B cell (primary cell): ENCODE measurements at regions not wholly inside any gene's neighbourhood (a gene's known extent, or its start where the extent isn't known, plus 50 kb on each side); places are given as distances from the start of the nearest gene placed in this dataset.

Source experiments
- ATAC-seq: fragments of 200-7000 bp; cut with Tn5 transposase; one replicate; pipeline ENCODE4 v1.10.0; 2021; ENCODE audit warnings: low read depth, mild to moderate bottlenecking, moderate number of reproducible peaks, moderate library complexity
- CTCF ChIA-PET: fragments of 350-600 bp; sonication (Branson Sonifier 250); formaldehyde crosslinking; loops from one replicate; lab custom pipeline; 2021; ENCODE audit warnings: antibody characterized with exemption, inconsistent platforms; lab: Charles Lee
- POLR2A ChIA-PET: fragments of 350-600 bp; sonication (Branson Sonifier 250); formaldehyde crosslinking; loops from one replicate; lab custom pipeline; 2021; ENCODE audit warnings: antibody characterized with exemption; lab: Charles Lee
- DNase-seq: peaks from one replicate; pipeline ENCODE4 v3.0.0; 2013
- H2AFZ ChIP-seq: 2 replicates; pipeline ENCODE4 v1.6.1; 2012; ENCODE audit warnings: mild to moderate bottlenecking, low read depth, low read length; ENCODE audit not compliant: insufficient read depth, poor library complexity, severe bottlenecking
- H3K27ac ChIP-seq, 2 donors: 1 replicate in 1 of 2; 2 replicates in 1 of 2; pipeline ENCODE4 v1.5.1; 2012 to 2013; ENCODE audit warnings: low read length in 2 of 2, mild to moderate bottlenecking in 2 of 2, moderate library complexity in 1 of 2
- H3K27me3 ChIP-seq, 4 experiments: fragments of 200-600 bp in 1 of 4; sonication (generic) in 1 of 4; replicated peaks in 1 of 4; 1 replicate in 2 of 4; 2 replicates in 2 of 4; pipeline versions ENCODE4 v1.6.1 to v1.7.0; 2013 to 2016; ENCODE audit warnings: low read length in 3 of 4, mild to moderate bottlenecking in 2 of 4, mixed read lengths in 1 of 4, moderate library complexity in 1 of 4; ENCODE audit not compliant: insufficient read depth in 4 of 4, control insufficient read depth in 3 of 4; ENCODE audit errors: control extremely low read depth in 1 of 4
- H3K36me3 ChIP-seq, 2 experiments: replicated peaks in 1 of 2; 1 replicate in 1 of 2; 2 replicates in 1 of 2; pipeline versions ENCODE4 v1.6.1 to v1.7.1; 2013; ENCODE audit warnings: low read length in 1 of 2; ENCODE audit not compliant: insufficient read depth in 2 of 2, control insufficient read depth in 1 of 2; ENCODE audit errors: control extremely low read depth in 1 of 2, extremely low read depth in 1 of 2
- H3K4me1 ChIP-seq, 2 donors: fragments of 200-600 bp in 1 of 2; sonication (generic) in 1 of 2; 1 replicate in 1 of 2; 2 replicates in 1 of 2; pipeline versions ENCODE4 v1.5.1 to v1.6.1; 2013 to 2017; ENCODE audit warnings: low read length in 2 of 2; ENCODE audit not compliant: control insufficient read depth in 2 of 2, insufficient read depth in 2 of 2
- H3K4me2 ChIP-seq: replicated peaks from 2 replicates; pipeline ENCODE3; 2012; ENCODE audit warnings: mild to moderate bottlenecking, low read depth, low read length; ENCODE audit not compliant: poor library complexity, severe bottlenecking
- H3K4me3 ChIP-seq, 5 experiments: fragments of 200-600 bp in 1 of 5; sonication (generic) in 1 of 5; 1 replicate in 3 of 5; 2 replicates in 2 of 5; pipeline versions ENCODE4 v1.5.1 to v1.7.0; 2011 to 2016; ENCODE audit warnings: low read length in 4 of 5, mild to moderate bottlenecking in 4 of 5, low read depth in 2 of 5, control low read depth in 1 of 5, moderate library complexity in 1 of 5; ENCODE audit not compliant: insufficient read depth in 1 of 5; ENCODE audit errors: control extremely low read depth in 1 of 5, extremely low read depth in 1 of 5
- H3K79me2 ChIP-seq: fragments of 200-600 bp; sonication (generic); one replicate; pipeline ENCODE4 v1.6.0; 2016; ENCODE audit warnings: low read length; ENCODE audit not compliant: control insufficient read depth, insufficient read depth
- H3K9ac ChIP-seq: fragments of 200-600 bp; sonication (generic); 2 replicates; pipeline ENCODE4 v1.6.1; 2017; ENCODE audit warnings: mild to moderate bottlenecking, low read length, moderate library complexity
- H3K9me3 ChIP-seq, 3 donors: one replicate each; pipeline versions ENCODE4 v1.6.1 to v1.7.1; 2013; ENCODE audit warnings: low read length in 2 of 3; ENCODE audit not compliant: control insufficient read depth in 2 of 3, insufficient read depth in 1 of 3; ENCODE audit errors: control extremely low read depth in 1 of 3
- H4K20me1 ChIP-seq: 2 replicates; pipeline ENCODE4 v1.6.0; 2012; ENCODE audit warnings: mild to moderate bottlenecking, low read length; ENCODE audit not compliant: insufficient read depth, control insufficient read depth, poor library complexity, severe bottlenecking
- H3K27ac Mint-ChIP-seq: one replicate; pipeline ENCODE4 v1.8.0; 2021; ENCODE audit warnings: mixed read lengths
- H3K27me3 Mint-ChIP-seq: one replicate; pipeline ENCODE4 v1.8.0; 2021; ENCODE audit warnings: mixed read lengths
- H3K4me1 Mint-ChIP-seq: one replicate; pipeline ENCODE4 v1.8.0; 2021; ENCODE audit warnings: mixed read lengths
- H3K4me3 Mint-ChIP-seq: one replicate; pipeline ENCODE4 v1.8.0; 2021; ENCODE audit warnings: mixed read lengths
- H3K9me3 Mint-ChIP-seq: one replicate; pipeline ENCODE4 v1.8.0; 2022; ENCODE audit warnings: mixed read lengths; ENCODE audit not compliant: insufficient read depth
- CTCF ChIP-seq: fragments of 200-600 bp; IDR thresholded peaks from one replicate; pipeline ENCODE4 v1.8.0; 2022; ENCODE audit warnings: antibody characterized with exemption, mild to moderate bottlenecking
- EZH2 ChIP-seq: IDR thresholded peaks from 2 replicates; pipeline ENCODE4 v1.6.1; 2012; ENCODE audit warnings: borderline replicate concordance, low read depth, mild to moderate bottlenecking, moderate library complexity, low read length; ENCODE audit not compliant: insufficient read depth, poor library complexity, severe bottlenecking
- WGBS: methylation state at CpG from one replicate; pipeline ENCODE4 v1.1.5; 2013; ENCODE audit warnings: missing lambda C conversion rate; ENCODE audit not compliant: insufficient coverage; 5-methylcytosine and 5-hydroxymethylcytosine counted together
- intact Hi-C: fragments of 100-400 bp; cut with micrococcal nuclease; formaldehyde crosslinking; loops from one replicate; pipeline ENCODE4 v1.10.0; 2022

GRCh38 chr7:121547544-121548092 is 151.5 kb upstream of the FAM3C start:
- H3K27me3 Mint-ChIP-seq = peaks cover 3% of the 10 kb centered on the region
- Histone ChIP-seq H4K20me1 (no peaks in the 10 kb centered on the region), H2AFZ (no peak overlapping the region), H3K9ac (no peak overlapping the region), H3K9me3 (no peaks in the 10 kb centered on the region), H3K36me3 (no peaks in the 10 kb centered on the region), H3K4me2 (no peak overlapping the region), H3K4me1 (no peaks in the 10 kb centered on the region), H3K79me2 (no peaks in the 10 kb centered on the region), H3K4me3 (no peak overlapping the region), H3K27ac (no peak overlapping the region), H3K27me3 (no peaks in the 10 kb centered on the region)
- H3K9me3 Mint-ChIP-seq = no peaks in the 10 kb centered on the region
- DNase-seq (peak; percentile 74), ATAC-seq (peak; percentile 86)
- no peak overlapping the region for H3K4me3 Mint-ChIP-seq
- no peak overlapping the region for H3K27ac Mint-ChIP-seq
- TF ChIP-seq EZH2 (no peak), CTCF (peak; percentile 96)
- CTCF ChIA-PET = interaction anchor here (0.6 to 3.8 kb wide), 28 partner anchors 9 to 560 kb away, joined by 3 to 169 read pairs (median 4); partner anchors contain the start of genes CPED1 and FAM3C
- POLR2A ChIA-PET = interaction anchor here (0.6 kb wide), 1 partner anchor 110 kb away, joined by 6 read pairs; no protein-coding TSS in a partner anchor
- no CpG with 5 or more reads among the region's 3 CpGs for WGBS
- intact Hi-C loops = loop anchor here (1.0 to 10.0 kb wide), 6 partner anchors 113 to 560 kb away; partner anchors contain the start of genes CPED1 and FAM3C
- H3K4me1 Mint-ChIP-seq = peaks cover 9% of the 10 kb centered on the region
